K562 (cell line): ENCODE measurements at regions not wholly inside any gene's neighbourhood (a gene's known extent, or its start where the extent isn't known, plus 50 kb on each side); places are given as distances from the start of the nearest gene placed in this dataset.

ENCODE experiments used
- CBX5 ChIP-seq: IDR thresholded peaks from 2 replicates; pipeline ENCODE4 v1.6.1; 2014; ENCODE audit warnings: low read depth, borderline replicate concordance
- FOXM1 ChIP-seq, 2 experiments: fragments of 450-650 bp in 1 of 2; sonication (generic) in 1 of 2; formaldehyde crosslinking in 1 of 2; IDR thresholded peaks; 2 replicates each; pipeline versions ENCODE4 v1.6.1 to v1.9.0; 2017 to 2022; ENCODE audit warnings: low read depth in 2 of 2, mild to moderate bottlenecking in 2 of 2, missing genetic modification reagents in 1 of 2, moderate library complexity in 1 of 2
- GATAD2A ChIP-seq: fragments of 450-650 bp; IDR thresholded peaks from 2 replicates; pipeline ENCODE4 v1.6.1; 2017
- MCM2 ChIP-seq: fragments of 450-650 bp; IDR thresholded peaks from 2 replicates; pipeline ENCODE4 v1.6.1; 2017; ENCODE audit warnings: low read depth, mild to moderate bottlenecking
- NFE2L1 ChIP-seq: fragments of 450-650 bp; IDR thresholded peaks from 2 replicates; pipeline ENCODE4 v1.6.1; 2016; ENCODE audit warnings: missing genetic modification characterization, low read depth, mild to moderate bottlenecking, missing compliant biosample characterization, moderate library complexity, borderline replicate concordance
- PHF8 ChIP-seq: fragments of 200-600 bp; sonication (generic); IDR thresholded peaks from 2 replicates; pipeline ENCODE4 v1.6.1; 2012; ENCODE audit warnings: mixed run types, mild to moderate bottlenecking, inconsistent platforms, low read length, moderate library complexity, borderline replicate concordance
- POLR2A ChIP-seq: fragments of 450-650 bp; conservative IDR thresholded peaks from 2 replicates; pipeline ENCODE4 v1.6.1; 2016
- RFX1 ChIP-seq: fragments of 450-650 bp; IDR thresholded peaks from 2 replicates; pipeline ENCODE4 v1.6.1; 2016; ENCODE audit warnings: mild to moderate bottlenecking, moderate library complexity
- TF ChIP-seq, protein P1 (sequence below): sonication (generic); formaldehyde crosslinking; IDR thresholded peaks from 2 replicates; pipeline ENCODE4 v1.8.1; 2023; ENCODE audit warnings: mild to moderate bottlenecking, missing genetic modification reagents
- TF ChIP-seq, protein P2 (sequence below), 3 experiments: fragments of 200-800 bp in 1 of 3; sonication (Bioruptor generic) in 1 of 3; sonication (generic) in 1 of 3; formaldehyde crosslinking in 1 of 3; IDR thresholded peaks; 2 replicates each; pipeline versions ENCODE4 v1.6.1 to v1.8.0; 2016 to 2022; ENCODE audit warnings: mild to moderate bottlenecking in 2 of 3, missing compliant biosample characterization in 2 of 3, missing genetic modification characterization in 2 of 3, missing genetic modification reagents in 1 of 3

DNA sequence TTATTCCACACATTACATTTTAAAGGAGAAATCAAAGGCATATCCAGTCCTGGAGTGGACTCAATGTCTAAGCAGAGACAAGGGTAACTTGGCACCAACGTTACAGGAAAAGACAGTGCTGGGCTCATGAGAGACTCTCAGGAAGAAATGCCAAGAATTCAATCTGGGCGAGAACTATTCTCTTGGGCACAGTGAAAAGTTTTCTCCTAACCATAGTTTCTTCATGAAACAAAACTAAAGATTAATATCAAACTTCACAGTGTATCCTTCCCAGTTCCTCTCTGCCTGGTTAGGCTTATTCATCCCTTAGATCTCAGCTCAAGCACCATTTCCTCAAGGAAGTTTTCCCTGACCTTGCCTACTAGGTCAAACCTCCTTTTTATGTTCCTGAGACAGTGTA is 109.4 kb upstream of the TLL1 start:
- TF ChIP-seq CBX5 (no peak), MCM2 (no peak), RFX1 (no peak), FOXM1 (IDR thresholded peaks at IDR 0.05; ENCODE audit: low read depth) (no peak), FOXM1 (CRISPR knock-in tag; IDR thresholded peaks at IDR 0.05; ENCODE audit: low read depth) (no peak), PHF8 (no peak), NFE2L1 (no peak), GATAD2A (no peak), POLR2A (no peak)
- TF ChIP-seq, protein P1, sequence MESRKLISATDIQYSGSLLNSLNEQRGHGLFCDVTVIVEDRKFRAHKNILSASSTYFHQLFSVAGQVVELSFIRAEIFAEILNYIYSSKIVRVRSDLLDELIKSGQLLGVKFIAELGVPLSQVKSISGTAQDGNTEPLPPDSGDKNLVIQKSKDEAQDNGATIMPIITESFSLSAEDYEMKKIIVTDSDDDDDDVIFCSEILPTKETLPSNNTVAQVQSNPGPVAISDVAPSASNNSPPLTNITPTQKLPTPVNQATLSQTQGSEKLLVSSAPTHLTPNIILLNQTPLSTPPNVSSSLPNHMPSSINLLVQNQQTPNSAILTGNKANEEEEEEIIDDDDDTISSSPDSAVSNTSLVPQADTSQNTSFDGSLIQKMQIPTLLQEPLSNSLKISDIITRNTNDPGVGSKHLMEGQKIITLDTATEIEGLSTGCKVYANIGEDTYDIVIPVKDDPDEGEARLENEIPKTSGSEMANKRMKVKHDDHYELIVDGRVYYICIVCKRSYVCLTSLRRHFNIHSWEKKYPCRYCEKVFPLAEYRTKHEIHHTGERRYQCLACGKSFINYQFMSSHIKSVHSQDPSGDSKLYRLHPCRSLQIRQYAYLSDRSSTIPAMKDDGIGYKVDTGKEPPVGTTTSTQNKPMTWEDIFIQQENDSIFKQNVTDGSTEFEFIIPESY (CRISPR knock-in tag): no peak
- TF ChIP-seq, protein P2, sequence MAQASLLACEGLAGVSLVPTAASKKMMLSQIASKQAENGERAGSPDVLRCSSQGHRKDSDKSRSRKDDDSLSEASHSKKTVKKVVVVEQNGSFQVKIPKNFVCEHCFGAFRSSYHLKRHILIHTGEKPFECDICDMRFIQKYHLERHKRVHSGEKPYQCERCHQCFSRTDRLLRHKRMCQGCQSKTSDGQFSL (CRISPR knock-in tag; IDR thresholded peaks at IDR 0.05): no peak
- TF ChIP-seq, protein P2 (tag; IDR thresholded peaks at IDR 0.05): no peak
